H9 (cell line): ENCODE measurements at regions not wholly inside any gene's neighbourhood (a gene's known extent, or its start where the extent isn't known, plus 50 kb on each side); places are given as distances from the start of the nearest gene placed in this dataset.

Source experiments
- DNase-seq: peaks from one replicate; pipeline ENCODE4 v3.0.0-alpha.2; 2017
- H2AFZ ChIP-seq: one replicate; pipeline ENCODE4 v1.6.1; 2013; ENCODE audit warnings: mild to moderate bottlenecking, low read length, control low read depth, moderate library complexity
- H2AK5ac ChIP-seq: 2 replicates; pipeline ENCODE4 v1.6.1; 2013; ENCODE audit warnings: low read length, control low read depth, mixed read lengths; ENCODE audit not compliant: insufficient read length
- H2BK120ac ChIP-seq: one replicate; pipeline ENCODE4 v1.6.1; 2013; ENCODE audit warnings: low read depth, mild to moderate bottlenecking, low read length, control low read depth, inconsistent platforms; ENCODE audit not compliant: poor library complexity, severe bottlenecking
- H2BK12ac ChIP-seq: 2 replicates; pipeline ENCODE4 v1.6.1; 2013; ENCODE audit warnings: low read length, control low read depth, mixed read lengths, low read depth; ENCODE audit not compliant: insufficient read length
- H2BK15ac ChIP-seq: 2 replicates; pipeline ENCODE4 v1.6.1; 2013; ENCODE audit warnings: low read depth, low read length, control low read depth
- H2BK20ac ChIP-seq: one replicate; pipeline ENCODE4 v1.6.1; 2013; ENCODE audit warnings: low read depth, mild to moderate bottlenecking, low read length, control low read depth, inconsistent platforms; ENCODE audit not compliant: poor library complexity, severe bottlenecking
- H2BK5ac ChIP-seq: 2 replicates; pipeline ENCODE4 v1.6.1; 2013; ENCODE audit warnings: low read length, control low read depth, mixed read lengths; ENCODE audit not compliant: insufficient read length
- H3K14ac ChIP-seq: 2 replicates; pipeline ENCODE4 v1.6.1; 2013; ENCODE audit warnings: low read length, control low read depth; ENCODE audit not compliant: insufficient read depth
- H3K18ac ChIP-seq: 2 replicates; pipeline ENCODE4 v1.6.1; 2013; ENCODE audit warnings: low read depth, mild to moderate bottlenecking, mixed read lengths, low read length, control low read depth; ENCODE audit not compliant: insufficient read length
- H3K23ac ChIP-seq: 2 replicates; pipeline ENCODE4 v1.6.1; 2013; ENCODE audit warnings: low read length, control low read depth, mixed read lengths, low read depth; ENCODE audit not compliant: insufficient read length
- H3K23me2 ChIP-seq: 2 replicates; pipeline ENCODE4 v1.6.1; 2013; ENCODE audit warnings: low read depth, mild to moderate bottlenecking, mixed read lengths, low read length, control low read depth; ENCODE audit not compliant: insufficient read length, poor library complexity, severe bottlenecking
- H3K27ac ChIP-seq: 2 replicates; pipeline ENCODE4 v1.5.1; 2013; ENCODE audit warnings: low read length, control low read depth, mixed read lengths, low read depth; ENCODE audit not compliant: insufficient read length
- H3K27me3 ChIP-seq: 2 replicates; pipeline ENCODE4 v1.6.1; 2013; ENCODE audit warnings: low read length, control low read depth, inconsistent platforms; ENCODE audit not compliant: insufficient read depth
- H3K4ac ChIP-seq: 2 replicates; pipeline ENCODE4 v1.6.1; 2013; ENCODE audit warnings: low read depth, mild to moderate bottlenecking, control low read depth, inconsistent platforms, low read length, moderate library complexity
- H3K4me1 ChIP-seq: 2 replicates; pipeline ENCODE4 v1.6.1; 2013; ENCODE audit warnings: low read length, control low read depth, inconsistent platforms; ENCODE audit not compliant: insufficient read depth
- H3K4me2 ChIP-seq: 2 replicates; pipeline ENCODE4 v1.6.1; 2013; ENCODE audit warnings: low read length, control low read depth, mixed read lengths; ENCODE audit not compliant: insufficient read length, insufficient read depth
- H3K56ac ChIP-seq: 2 replicates; pipeline ENCODE4 v1.6.1; 2013; ENCODE audit warnings: low read depth, mild to moderate bottlenecking, mixed read lengths, low read length, control low read depth; ENCODE audit not compliant: insufficient read length
- H3K79me1 ChIP-seq: 2 replicates; pipeline ENCODE4 v1.6.1; 2013; ENCODE audit warnings: low read depth, mild to moderate bottlenecking, moderate library complexity, low read length, control low read depth, inconsistent platforms; ENCODE audit not compliant: insufficient read depth, poor library complexity, severe bottlenecking
- H3K79me2 ChIP-seq: 2 replicates; pipeline ENCODE4 v1.6.1; 2013; ENCODE audit warnings: low read length, control low read depth, inconsistent platforms; ENCODE audit not compliant: insufficient read depth
- H3K9ac ChIP-seq: 2 replicates; pipeline ENCODE4 v1.6.1; 2013; ENCODE audit warnings: low read length, control low read depth, mixed read lengths; ENCODE audit not compliant: insufficient read length; ENCODE audit errors: extremely low read depth
- H3K9me3 ChIP-seq: one replicate; pipeline ENCODE4 v1.6.1; 2013; ENCODE audit warnings: low read depth, low read length, inconsistent platforms; ENCODE audit not compliant: control insufficient read depth
- H3T11ph ChIP-seq: one replicate; pipeline ENCODE4 v1.6.1; 2013; ENCODE audit warnings: mild to moderate bottlenecking, low read length, control low read depth, inconsistent platforms
- H4K20me1 ChIP-seq: one replicate; pipeline ENCODE4 v1.6.1; 2013; ENCODE audit not compliant: control insufficient read depth, insufficient read length, insufficient read depth
- H4K5ac ChIP-seq: 2 replicates; pipeline ENCODE4 v1.6.1; 2013; ENCODE audit warnings: low read depth, mild to moderate bottlenecking, mixed read lengths, low read length, control low read depth; ENCODE audit not compliant: insufficient read length
- H4K8ac ChIP-seq: replicated peaks from 2 replicates; pipeline ENCODE4 v1.6.1; 2013; ENCODE audit warnings: low read length, control low read depth, mixed read lengths, low read depth; ENCODE audit not compliant: insufficient read length
- H4K91ac ChIP-seq: 2 replicates; pipeline ENCODE4 v1.6.1; 2013; ENCODE audit warnings: low read depth, mild to moderate bottlenecking, moderate library complexity, mixed read lengths, low read length, control low read depth; ENCODE audit not compliant: insufficient read length
- H3K27ac Mint-ChIP-seq, 3 experiments: 2 replicates in 2 of 3; 3 replicates in 1 of 3; pipeline ENCODE4 v1.8.0; 2020 to 2021; ENCODE audit warnings: mixed read lengths in 3 of 3, mild to moderate bottlenecking in 1 of 3, moderate library complexity in 1 of 3
- H3K27me3 Mint-ChIP-seq: 2 replicates; pipeline ENCODE4 v1.8.0; 2021; ENCODE audit warnings: low read depth, mild to moderate bottlenecking, moderate library complexity, mixed read lengths
- H3K36me3 Mint-ChIP-seq, 3 experiments: 2 replicates in 2 of 3; 3 replicates in 1 of 3; pipeline ENCODE4 v1.8.0; 2020 to 2021; ENCODE audit warnings: low read depth in 3 of 3, mixed read lengths in 3 of 3; ENCODE audit not compliant: insufficient read depth in 1 of 3
- H3K4me1 Mint-ChIP-seq, 2 experiments: 2 replicates each; pipeline ENCODE4 v1.8.0; 2020; ENCODE audit warnings: mixed read lengths in 2 of 2
- H3K4me3 Mint-ChIP-seq, 2 experiments: 2 replicates in 1 of 2; 3 replicates in 1 of 2; pipeline ENCODE4 v1.8.0; 2020 to 2021; ENCODE audit warnings: mild to moderate bottlenecking in 2 of 2, mixed read lengths in 2 of 2, moderate library complexity in 1 of 2
- H3K9me3 Mint-ChIP-seq, 2 experiments: 2 replicates in 1 of 2; 3 replicates in 1 of 2; pipeline ENCODE4 v1.8.0; 2020; ENCODE audit warnings: mild to moderate bottlenecking in 2 of 2, mixed read lengths in 2 of 2, moderate library complexity in 1 of 2
- WGBS: extraction: QIAGEN DNeasy Blood & Tissue Kit; methylation state at CpG from one replicate; pipeline ENCODE4 v1.1.7; 2013; ENCODE audit warnings: missing lambda C conversion rate, low lambda C conversion rate, mixed read lengths; ENCODE audit not compliant: insufficient read length; ENCODE audit errors: extremely low coverage; 5-methylcytosine and 5-hydroxymethylcytosine counted together
- TF ChIP-seq, protein P1 (sequence below): fragments of 200-600 bp; sonication (generic); conservative IDR thresholded peaks from 3 replicates; pipeline ENCODE4 v1.8.0; 2021; ENCODE audit warnings: antibody characterized with exemption, mild to moderate bottlenecking

DNA sequence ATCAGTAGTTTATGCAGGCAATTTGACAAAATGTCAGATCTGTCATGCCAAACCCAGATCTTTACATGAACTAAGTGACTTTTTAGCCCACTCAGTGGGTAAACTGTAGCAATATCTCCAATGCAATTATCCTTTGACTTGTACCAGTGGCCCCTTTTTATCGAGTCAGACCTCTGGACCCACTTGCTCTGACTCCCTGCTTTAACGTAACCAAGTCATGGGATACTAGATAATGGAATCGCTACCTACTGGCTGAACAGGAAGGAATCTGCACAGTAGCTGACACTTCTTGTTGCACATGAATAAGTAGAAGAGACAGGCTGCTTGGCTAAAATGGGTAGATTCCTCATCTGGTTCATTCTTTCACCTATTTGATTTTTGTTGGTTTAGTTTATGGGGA is 128.4 kb upstream of the LYPLAL1 start:
- H4K91ac ChIP-seq: no peak overlapping the region
- H3K9ac ChIP-seq: no peak overlapping the region
- H3K4me1 ChIP-seq: no peaks in the 10 kb centered on the region
- Mint-ChIP-seq H3K27ac (no peak overlapping the region), H3K36me3 (peaks cover 4 to 11% (median 6%) of the 10 kb centered on the region in 3 experiments; a peak in 5 of 7 replicates), H3K4me1 (no peaks in the 10 kb centered on the region), H3K4me3 (no peak overlapping the region), H3K27me3 (no peaks in the 10 kb centered on the region), H3K9me3 (peaks cover 12 to 15% of the 10 kb centered on the region in 2 experiments)
- H3K23me2 ChIP-seq: no peaks in the 10 kb centered on the region
- no peak overlapping the region for H4K8ac ChIP-seq
- TF ChIP-seq, protein P1, sequence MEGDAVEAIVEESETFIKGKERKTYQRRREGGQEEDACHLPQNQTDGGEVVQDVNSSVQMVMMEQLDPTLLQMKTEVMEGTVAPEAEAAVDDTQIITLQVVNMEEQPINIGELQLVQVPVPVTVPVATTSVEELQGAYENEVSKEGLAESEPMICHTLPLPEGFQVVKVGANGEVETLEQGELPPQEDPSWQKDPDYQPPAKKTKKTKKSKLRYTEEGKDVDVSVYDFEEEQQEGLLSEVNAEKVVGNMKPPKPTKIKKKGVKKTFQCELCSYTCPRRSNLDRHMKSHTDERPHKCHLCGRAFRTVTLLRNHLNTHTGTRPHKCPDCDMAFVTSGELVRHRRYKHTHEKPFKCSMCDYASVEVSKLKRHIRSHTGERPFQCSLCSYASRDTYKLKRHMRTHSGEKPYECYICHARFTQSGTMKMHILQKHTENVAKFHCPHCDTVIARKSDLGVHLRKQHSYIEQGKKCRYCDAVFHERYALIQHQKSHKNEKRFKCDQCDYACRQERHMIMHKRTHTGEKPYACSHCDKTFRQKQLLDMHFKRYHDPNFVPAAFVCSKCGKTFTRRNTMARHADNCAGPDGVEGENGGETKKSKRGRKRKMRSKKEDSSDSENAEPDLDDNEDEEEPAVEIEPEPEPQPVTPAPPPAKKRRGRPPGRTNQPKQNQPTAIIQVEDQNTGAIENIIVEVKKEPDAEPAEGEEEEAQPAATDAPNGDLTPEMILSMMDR: no peak
- H2BK12ac ChIP-seq: no peak overlapping the region
- no peak overlapping the region for H3K18ac ChIP-seq
- H3K4me2 ChIP-seq: no peak overlapping the region
- H2AK5ac ChIP-seq: no peak overlapping the region
- WGBS: no CpG with 5 or more reads among the region's 3 CpGs
- H3K14ac ChIP-seq: no peak overlapping the region
- DNase-seq: no peak
- no peak overlapping the region for H2BK15ac ChIP-seq
- no peak overlapping the region for H3T11ph ChIP-seq
- no peak overlapping the region for H3K27ac ChIP-seq
- H3K79me2 ChIP-seq: no peaks in the 10 kb centered on the region
- no peak overlapping the region for H2BK20ac ChIP-seq
- no peaks in the 10 kb centered on the region for H4K20me1 ChIP-seq
- H3K27me3 ChIP-seq: no peaks in the 10 kb centered on the region
- H3K4ac ChIP-seq: no peak overlapping the region
- no peak overlapping the region for H2BK5ac ChIP-seq
- H3K56ac ChIP-seq: no peak overlapping the region
- no peaks in the 10 kb centered on the region for H3K79me1 ChIP-seq
- no peak overlapping the region for H2AFZ ChIP-seq
- no peak overlapping the region for H4K5ac ChIP-seq
- no peak overlapping the region for H3K23ac ChIP-seq
- H2BK120ac ChIP-seq: no peak overlapping the region
- no peaks in the 10 kb centered on the region for H3K9me3 ChIP-seq
